Testis (tissue), 2 donors: ENCODE measurements at regions not wholly inside any gene's neighbourhood (a gene's known extent, or its start where the extent isn't known, plus 50 kb on each side); places are given as distances from the start of the nearest gene placed in this dataset.

Experiments used
- POLR2A ChIP-seq: fragments of 450-650 bp; IDR thresholded peaks from one replicate; pipeline ENCODE4 v1.6.1; 2017; ENCODE audit warnings: antibody characterized with exemption, mild to moderate bottlenecking, moderate library complexity
- TF ChIP-seq, protein P1 (sequence below), 3 experiments: fragments of 450-650 bp in 2 of 3; fragments of 200-600 bp in 1 of 3; sonication (generic) in 1 of 3; IDR thresholded peaks; one replicate each; pipeline ENCODE4 v1.5.1; 2016 to 2019; ENCODE audit warnings: antibody characterized with exemption in 3 of 3, mild to moderate bottlenecking in 2 of 3, moderate library complexity in 1 of 3

DNA sequence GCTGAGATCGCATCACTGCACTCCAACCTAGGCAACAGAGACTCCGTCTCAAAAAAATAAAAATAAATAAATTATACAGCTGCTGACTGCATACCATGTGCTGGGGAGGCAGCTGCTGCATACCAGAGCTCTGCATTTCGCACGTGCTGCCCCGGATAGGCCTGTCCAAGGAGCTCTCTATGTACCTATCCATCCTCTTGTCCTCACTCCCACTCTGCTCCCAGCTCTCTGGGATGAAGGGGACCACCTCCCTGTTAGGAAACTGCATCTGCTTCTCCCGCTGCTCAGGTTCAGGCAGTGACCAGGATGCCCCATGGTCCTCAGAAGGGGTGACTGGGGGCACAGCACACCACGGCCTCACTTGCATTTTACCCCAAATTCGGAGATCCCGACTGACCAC lies 302.3 kb downstream of the BRD1 start:
- TF ChIP-seq, protein P1, sequence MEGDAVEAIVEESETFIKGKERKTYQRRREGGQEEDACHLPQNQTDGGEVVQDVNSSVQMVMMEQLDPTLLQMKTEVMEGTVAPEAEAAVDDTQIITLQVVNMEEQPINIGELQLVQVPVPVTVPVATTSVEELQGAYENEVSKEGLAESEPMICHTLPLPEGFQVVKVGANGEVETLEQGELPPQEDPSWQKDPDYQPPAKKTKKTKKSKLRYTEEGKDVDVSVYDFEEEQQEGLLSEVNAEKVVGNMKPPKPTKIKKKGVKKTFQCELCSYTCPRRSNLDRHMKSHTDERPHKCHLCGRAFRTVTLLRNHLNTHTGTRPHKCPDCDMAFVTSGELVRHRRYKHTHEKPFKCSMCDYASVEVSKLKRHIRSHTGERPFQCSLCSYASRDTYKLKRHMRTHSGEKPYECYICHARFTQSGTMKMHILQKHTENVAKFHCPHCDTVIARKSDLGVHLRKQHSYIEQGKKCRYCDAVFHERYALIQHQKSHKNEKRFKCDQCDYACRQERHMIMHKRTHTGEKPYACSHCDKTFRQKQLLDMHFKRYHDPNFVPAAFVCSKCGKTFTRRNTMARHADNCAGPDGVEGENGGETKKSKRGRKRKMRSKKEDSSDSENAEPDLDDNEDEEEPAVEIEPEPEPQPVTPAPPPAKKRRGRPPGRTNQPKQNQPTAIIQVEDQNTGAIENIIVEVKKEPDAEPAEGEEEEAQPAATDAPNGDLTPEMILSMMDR (IDR thresholded peaks at IDR 0.05), result no peak
- no peak for TF ChIP-seq POLR2A
